ENCODE measurements at regions not wholly inside any gene's neighbourhood (a gene's known extent, or its start where the extent isn't known, plus 50 kb on each side); places are given as distances from the start of the nearest gene placed in this dataset.

GRCh38 chr16:80129791-80130190 lies 411.0 kb upstream of the DYNLRB2 start:
- WGBS, 2 donors (ENCODE audit: extremely low coverage in 2 of 2, insufficient read length in 2 of 2, insufficient replicate concordance in 1 of 2): no CpG with 5 or more reads among the region's 4 CpGs
- H3K9me3 ChIP-seq (replicated peaks in 1 of 2; ENCODE audit: control insufficient read depth in 2 of 2, insufficient read depth in 1 of 2, low read depth in 1 of 2, low read length in 2 of 2): no peaks in the 10 kb centered on the region
- no peak overlapping the region for H4K91ac ChIP-seq (ENCODE audit: low read depth, low read length, poor library complexity)
- H2BK15ac ChIP-seq (ENCODE audit: low read length): no peak overlapping the region
- H2BK5ac ChIP-seq (ENCODE audit: low read length): no peak overlapping the region
- H3K23ac ChIP-seq (ENCODE audit: low read depth, low read length, poor library complexity): no peak overlapping the region
- no peaks in the 10 kb centered on the region for H3K4me1 ChIP-seq (ENCODE audit: control insufficient read depth in 2 of 2, insufficient read depth in 1 of 2, low read depth in 1 of 2, low read length in 2 of 2)
- H3K18ac ChIP-seq (ENCODE audit: low read length): no peak overlapping the region
- no peak for DNase-seq (ENCODE audit: low spot score)
- H4K8ac ChIP-seq (ENCODE audit: low read depth, low read length): no peak overlapping the region
- no peaks in the 10 kb centered on the region for H3K36me3 ChIP-seq (replicated peaks in 1 of 2; ENCODE audit: control insufficient read depth in 2 of 2, insufficient read depth in 2 of 2, low read length in 2 of 2)
- no peak overlapping the region for H3K14ac ChIP-seq (ENCODE audit: low read length)
- H3K27ac ChIP-seq (replicated peaks; ENCODE audit: low read length): no peak overlapping the region
- H3K4ac ChIP-seq (ENCODE audit: low read length): no peak overlapping the region
- no peak overlapping the region for H3K4me3 ChIP-seq (ENCODE audit: low read length in 2 of 2)
- no peak overlapping the region for H2BK120ac ChIP-seq (ENCODE audit: low read depth, low read length)
- no peak overlapping the region for H3K9ac ChIP-seq (ENCODE audit: low read depth, low read length, poor library complexity)
- H3K27me3 ChIP-seq (ENCODE audit: control insufficient read depth in 3 of 3, insufficient read depth in 3 of 3, low read depth in 1 of 3, low read length in 3 of 3): no peaks in the 10 kb centered on the region
- no peak overlapping the region for H2AK5ac ChIP-seq (ENCODE audit: low read depth, low read length)
- H2AFZ ChIP-seq (ENCODE audit: low read length): no peak overlapping the region
- H2BK12ac ChIP-seq (ENCODE audit: low read length): no peak overlapping the region
- no peak overlapping the region for H3K4me2 ChIP-seq (ENCODE audit: insufficient read depth, low read length, poor library complexity, severe bottlenecking)
- H3K79me1 ChIP-seq (ENCODE audit: low read depth, low read length): no peaks in the 10 kb centered on the region

GRCh38 chr16:80125677-80126076 lies 415.1 kb upstream of the DYNLRB2 start:
- Histone ChIP-seq H2AK5ac (ENCODE audit: low read depth, low read length) (no peak overlapping the region), H3K9me3 (replicated peaks in 1 of 2; ENCODE audit: control insufficient read depth in 2 of 2, insufficient read depth in 1 of 2, low read depth in 1 of 2, low read length in 2 of 2) (no peaks in the 10 kb centered on the region), H3K4me1 (ENCODE audit: control insufficient read depth in 2 of 2, insufficient read depth in 1 of 2, low read depth in 1 of 2, low read length in 2 of 2) (no peaks in the 10 kb centered on the region), H2AFZ (ENCODE audit: low read length) (no peak overlapping the region), H3K9ac (ENCODE audit: low read depth, low read length, poor library complexity) (no peak overlapping the region), H3K79me1 (ENCODE audit: low read depth, low read length) (no peaks in the 10 kb centered on the region), H2BK12ac (ENCODE audit: low read length) (no peak overlapping the region), H3K4me2 (ENCODE audit: insufficient read depth, low read length, poor library complexity, severe bottlenecking) (no peak overlapping the region), H4K91ac (ENCODE audit: low read depth, low read length, poor library complexity) (no peak overlapping the region), H3K4ac (ENCODE audit: low read length) (no peak overlapping the region), H3K4me3 (ENCODE audit: low read length in 2 of 2) (no peak overlapping the region), H2BK120ac (ENCODE audit: low read depth, low read length) (no peak overlapping the region), H3K27me3 (ENCODE audit: control insufficient read depth in 3 of 3, insufficient read depth in 3 of 3, low read depth in 1 of 3, low read length in 3 of 3) (no peaks in the 10 kb centered on the region), H3K18ac (ENCODE audit: low read length) (peak overlapping the region; percentile 2), H3K36me3 (replicated peaks in 1 of 2; ENCODE audit: control insufficient read depth in 2 of 2, insufficient read depth in 2 of 2, low read length in 2 of 2) (no peaks in the 10 kb centered on the region), H4K8ac (ENCODE audit: low read depth, low read length) (no peak overlapping the region), H2BK5ac (ENCODE audit: low read length) (no peak overlapping the region), H3K23ac (ENCODE audit: low read depth, low read length, poor library complexity) (no peak overlapping the region), H3K27ac (replicated peaks; ENCODE audit: low read length) (no peak overlapping the region), H2BK15ac (ENCODE audit: low read length) (no peak overlapping the region), H3K14ac (ENCODE audit: low read length) (no peak overlapping the region)
- DNase-seq (ENCODE audit: low spot score): no peak
- WGBS, 2 donors (ENCODE audit: extremely low coverage in 2 of 2, insufficient read length in 2 of 2, insufficient replicate concordance in 1 of 2): no CpG with 5 or more reads among the region's 5 CpGs

- Histone ChIP-seq H2BK12ac (ENCODE audit: low read length) (no peak overlapping the region), H3K79me1 (ENCODE audit: low read depth, low read length) (no peaks in the 10 kb centered on the region), H3K18ac (ENCODE audit: low read length) (no peak overlapping the region), H2AK5ac (ENCODE audit: low read depth, low read length) (no peak overlapping the region), H3K4me2 (ENCODE audit: insufficient read depth, low read length, poor library complexity, severe bottlenecking) (no peak overlapping the region), H3K23ac (ENCODE audit: low read depth, low read length, poor library complexity) (no peak overlapping the region), H4K8ac (ENCODE audit: low read depth, low read length) (no peak overlapping the region), H3K27ac (replicated peaks; ENCODE audit: low read length) (no peak overlapping the region), H3K4ac (ENCODE audit: low read length) (no peak overlapping the region), H3K27me3 (ENCODE audit: control insufficient read depth in 3 of 3, insufficient read depth in 3 of 3, low read depth in 1 of 3, low read length in 3 of 3) (no peaks in the 10 kb centered on the region), H3K36me3 (replicated peaks in 1 of 2; ENCODE audit: control insufficient read depth in 2 of 2, insufficient read depth in 2 of 2, low read length in 2 of 2) (no peaks in the 10 kb centered on the region), H3K4me3 (ENCODE audit: low read length in 2 of 2) (no peak overlapping the region), H2BK15ac (ENCODE audit: low read length) (no peak overlapping the region), H3K9me3 (replicated peaks in 1 of 2; ENCODE audit: control insufficient read depth in 2 of 2, insufficient read depth in 1 of 2, low read depth in 1 of 2, low read length in 2 of 2) (no peaks in the 10 kb centered on the region), H3K14ac (ENCODE audit: low read length) (no peak overlapping the region), H4K91ac (ENCODE audit: low read depth, low read length, poor library complexity) (no peak overlapping the region), H2AFZ (ENCODE audit: low read length) (no peak overlapping the region), H2BK120ac (ENCODE audit: low read depth, low read length) (no peak overlapping the region), H3K9ac (ENCODE audit: low read depth, low read length, poor library complexity) (no peak overlapping the region), H2BK5ac (ENCODE audit: low read length) (no peak overlapping the region), H3K4me1 (ENCODE audit: control insufficient read depth in 2 of 2, insufficient read depth in 1 of 2, low read depth in 1 of 2, low read length in 2 of 2) (no peaks in the 10 kb centered on the region)
- WGBS, 2 donors (ENCODE audit: extremely low coverage in 2 of 2, insufficient read length in 2 of 2, insufficient replicate concordance in 1 of 2): no CpG with 5 or more reads among the region's 1 CpG
- no peak for DNase-seq (ENCODE audit: low spot score)
Observed at GRCh38 chr16:80123189-80123588, 417.6 kb upstream of the DYNLRB2 start.

GRCh38 chr16:80122115-80122514 lies 418.7 kb upstream of the DYNLRB2 start:
- H3K23ac ChIP-seq (ENCODE audit: low read depth, low read length, poor library complexity): no peak overlapping the region
- no peak overlapping the region for H3K18ac ChIP-seq (ENCODE audit: low read length)
- no peaks in the 10 kb centered on the region for H3K79me1 ChIP-seq (ENCODE audit: low read depth, low read length)
- no peak overlapping the region for H3K4me3 ChIP-seq (ENCODE audit: low read length in 2 of 2)
- H3K4ac ChIP-seq (ENCODE audit: low read length): no peak overlapping the region
- H2AFZ ChIP-seq (ENCODE audit: low read length): no peak overlapping the region
- H2BK12ac ChIP-seq (ENCODE audit: low read length): no peak overlapping the region
- WGBS, 2 donors (ENCODE audit: extremely low coverage in 2 of 2, insufficient read length in 2 of 2, insufficient replicate concordance in 1 of 2): no CpG with 5 or more reads among the region's 9 CpGs
- H3K9me3 ChIP-seq (replicated peaks in 1 of 2; ENCODE audit: control insufficient read depth in 2 of 2, insufficient read depth in 1 of 2, low read depth in 1 of 2, low read length in 2 of 2): no peaks in the 10 kb centered on the region
- no peak overlapping the region for H3K14ac ChIP-seq (ENCODE audit: low read length)
- H3K4me1 ChIP-seq (ENCODE audit: control insufficient read depth in 2 of 2, insufficient read depth in 1 of 2, low read depth in 1 of 2, low read length in 2 of 2): no peaks in the 10 kb centered on the region
- no peak overlapping the region for H2BK120ac ChIP-seq (ENCODE audit: low read depth, low read length)
- no peak overlapping the region for H3K27ac ChIP-seq (replicated peaks; ENCODE audit: low read length)
- no peaks in the 10 kb centered on the region for H3K36me3 ChIP-seq (replicated peaks in 1 of 2; ENCODE audit: control insufficient read depth in 2 of 2, insufficient read depth in 2 of 2, low read length in 2 of 2)
- DNase-seq (ENCODE audit: low spot score): no peak
- H2BK5ac ChIP-seq (ENCODE audit: low read length): no peak overlapping the region
- no peak overlapping the region for H4K8ac ChIP-seq (ENCODE audit: low read depth, low read length)
- H4K91ac ChIP-seq (ENCODE audit: low read depth, low read length, poor library complexity): no peak overlapping the region
- no peak overlapping the region for H2BK15ac ChIP-seq (ENCODE audit: low read length)
- H3K9ac ChIP-seq (ENCODE audit: low read depth, low read length, poor library complexity): no peak overlapping the region
- no peaks in the 10 kb centered on the region for H3K27me3 ChIP-seq (ENCODE audit: control insufficient read depth in 3 of 3, insufficient read depth in 3 of 3, low read depth in 1 of 3, low read length in 3 of 3)
- no peak overlapping the region for H3K4me2 ChIP-seq (ENCODE audit: insufficient read depth, low read length, poor library complexity, severe bottlenecking)
- no peak overlapping the region for H2AK5ac ChIP-seq (ENCODE audit: low read depth, low read length)

Data from neuronal stem cell (in vitro differentiated cells).